BJ (cell line): ENCODE measurements at regions not wholly inside any gene's neighbourhood (a gene's known extent, or its start where the extent isn't known, plus 50 kb on each side); places are given as distances from the start of the nearest gene placed in this dataset.

Experiments used
- CTCF ChIA-PET: fragments of 350-600 bp; formaldehyde crosslinking; extraction: SDS; loops from one replicate; lab custom pipeline; 2021; ENCODE audit warnings: antibody characterized with exemption, inconsistent platforms; lab: Yijun Ruan, JAX
- POLR2A ChIA-PET: fragments of 300-600 bp; sonication (Branson Sonifier 250); formaldehyde crosslinking; extraction: SDS; loops from one replicate; lab custom pipeline; 2021; ENCODE audit warnings: antibody characterized with exemption; lab: Charles Lee
- DNase-seq: peaks from one replicate; pipeline ENCODE4 v3.0.0-alpha.2; 2011; ENCODE audit warnings: low read depth
- H3K27me3 ChIP-seq: 2 replicates; pipeline ENCODE4 v1.6.0; 2011; ENCODE audit warnings: low read length; ENCODE audit not compliant: control insufficient read depth, insufficient read depth
- H3K36me3 ChIP-seq: 2 replicates; pipeline ENCODE4 v1.5.1; 2011; ENCODE audit warnings: low read length; ENCODE audit not compliant: control insufficient read depth, insufficient read depth
- H3K4me3 ChIP-seq: 2 replicates; pipeline ENCODE4 v1.5.1; 2011; ENCODE audit warnings: low read depth, mild to moderate bottlenecking, control low read depth, low read length
- CTCF ChIP-seq: IDR thresholded peaks from 2 replicates; pipeline ENCODE4 v1.5.1; 2011; ENCODE audit warnings: low read depth, mild to moderate bottlenecking, control low read depth, inconsistent platforms, low read length, moderate library complexity; ENCODE audit not compliant: insufficient read depth

GRCh38 chr18:25469489-25469888, 117.5 kb upstream of the ZNF521 start:
- no peaks in the 10 kb centered on the region for H3K36me3 ChIP-seq
- CTCF ChIA-PET = no interaction called here
- DNase-seq = no peak
- no peaks in the 10 kb centered on the region; the same call in 1 of the 2 replicates for H3K27me3 ChIP-seq
- no peak overlapping the region for H3K4me3 ChIP-seq
- TF ChIP-seq CTCF = no peak
- POLR2A ChIA-PET = no interaction called here

- H3K36me3 ChIP-seq = no peaks in the 10 kb centered on the region
- H3K27me3 ChIP-seq = no peaks in the 10 kb centered on the region
- H3K4me3 ChIP-seq = no peak overlapping the region
- ChIA-PET POLR2A (no interaction called here), CTCF (interaction anchor here (0.6 to 1.5 kb wide), 2 partner anchors 10 to 109 kb away, joined by 3 to 4 read pairs; no protein-coding TSS in a partner anchor)
- TF ChIP-seq CTCF = no peak
- no peak for DNase-seq
These were observed 115.4 kb upstream of the ZNF521 start for GRCh38 chr18:25467226-25467987.

GRCh38 chr18:25465152-25465732, 113.3 kb upstream of the ZNF521 start:
- ChIA-PET CTCF (interaction anchor here (1.0 kb wide), 1 partner anchor 12 kb away, joined by 3 read pairs; no protein-coding TSS in a partner anchor), POLR2A (no interaction called here)
- Histone ChIP-seq H3K36me3 (no peaks in the 10 kb centered on the region), H3K27me3 (no peaks in the 10 kb centered on the region), H3K4me3 (no peak overlapping the region)
- DNase-seq = no peak
- TF ChIP-seq CTCF = no peak

GRCh38 chr18:25464227-25464626, 112.3 kb upstream of the ZNF521 start:
- CTCF ChIA-PET = no interaction called here
- no peak for TF ChIP-seq CTCF
- no peaks in the 10 kb centered on the region for H3K27me3 ChIP-seq
- H3K4me3 ChIP-seq = no peak overlapping the region
- POLR2A ChIA-PET = no interaction called here
- peak; percentile 54 for DNase-seq
- no peaks in the 10 kb centered on the region for H3K36me3 ChIP-seq

- TF ChIP-seq CTCF = no peak
- POLR2A ChIA-PET = no interaction called here
- Histone ChIP-seq H3K27me3 (no peaks in the 10 kb centered on the region), H3K4me3 (no peak overlapping the region), H3K36me3 (no peaks in the 10 kb centered on the region)
- CTCF ChIA-PET = no interaction called here
- no peak for DNase-seq
These were observed 111.8 kb upstream of the ZNF521 start for GRCh38 chr18:25463726-25464125.
